Heart left ventricle (tissue), 16 donors: ENCODE measurements at regions not wholly inside any gene's neighbourhood (a gene's known extent, or its start where the extent isn't known, plus 50 kb on each side); places are given as distances from the start of the nearest gene placed in this dataset.
"Not testable (repeated sequence)": the region's sequence is repeated elsewhere in the genome, so short reads cannot be mapped to it uniquely, and the experiment has no call there.

Experiments used
- ATAC-seq, 4 donors: fragments of 200-7000 bp; cut with Tn5 transposase; one replicate each; pipeline ENCODE4 v1.9.1; 2020 to 2022; ENCODE audit warnings: moderate library complexity in 4 of 4, mild to moderate bottlenecking in 3 of 4, moderate number of reproducible peaks in 1 of 4
- DNase-seq, 5 donors: peaks; one replicate each; pipeline ENCODE4 v3.0.0-alpha.2; 2020
- H3K27ac ChIP-seq, 12 donors: fragments of 200-600 bp; sonication (generic) in 4 of 12; one replicate each; pipeline versions ENCODE4 v1.5.0 to v1.8.0; 2016 to 2022; ENCODE audit warnings: mild to moderate bottlenecking in 2 of 12
- H3K27me3 ChIP-seq, 9 donors: fragments of 200-600 bp; sonication (generic) in 2 of 9; one replicate each; pipeline versions ENCODE4 v1.5.1 to v1.8.0; 2016 to 2022; ENCODE audit warnings: mild to moderate bottlenecking in 3 of 9
- H3K36me3 ChIP-seq, 9 donors: fragments of 200-600 bp; sonication (generic) in 2 of 9; one replicate each; pipeline versions ENCODE4 v1.5.0 to v1.8.0; 2018 to 2022; ENCODE audit warnings: mild to moderate bottlenecking in 2 of 9
- H3K4me1 ChIP-seq, 12 donors: fragments of 200-600 bp; sonication (generic) in 4 of 12; one replicate each; pipeline versions ENCODE4 v1.5.0 to v1.8.0; 2016 to 2022; ENCODE audit warnings: mild to moderate bottlenecking in 3 of 12
- H3K4me3 ChIP-seq, 12 donors: fragments of 200-600 bp; sonication (generic) in 4 of 12; one replicate each; pipeline versions ENCODE4 v1.5.0 to v1.8.0; 2017 to 2022; ENCODE audit warnings: mild to moderate bottlenecking in 9 of 12, moderate library complexity in 4 of 12
- H3K9me3 ChIP-seq, 12 donors: fragments of 200-600 bp; sonication (generic) in 4 of 12; one replicate each; pipeline versions ENCODE4 v1.5.0 to v1.8.0; 2016 to 2022; ENCODE audit warnings: mild to moderate bottlenecking in 1 of 12
- POLR2A ChIP-seq, 2 donors: fragments of 450-650 bp; IDR thresholded peaks; one replicate each; pipeline ENCODE4 v1.6.1; 2017; ENCODE audit warnings: antibody characterized with exemption in 2 of 2, mild to moderate bottlenecking in 2 of 2, moderate library complexity in 2 of 2
- WGBS, 4 donors: extraction: QIAGEN DNeasy Blood & Tissue Kit in 2 of 4; methylation state at CpG; one replicate each; pipeline versions ENCODE4 v1.1.5 to v1.1.7; 2013 to 2018; 5-methylcytosine and 5-hydroxymethylcytosine counted together
- intact Hi-C, 10 donors: fragments of 100-400 bp; cut with DNase I; formaldehyde crosslinking; loops; one replicate each; pipeline versions ENCODE4 v1.11.1 to v1.14.2; 2022
- TF ChIP-seq, protein P1 (sequence below), 12 donors: fragments of 200-600 bp; sonication (generic) in 4 of 12; IDR thresholded peaks; one replicate each; pipeline versions ENCODE4 v1.5.0 to v1.8.0; 2018 to 2022; ENCODE audit warnings: antibody characterized with exemption in 12 of 12, mild to moderate bottlenecking in 5 of 12
- donor health status: ischemic (EF 13 %, LVEDD 7.1; RV severe dilation, severe dysfunction).
- donor health status: healthy with polysubstance abuse.
- donor health status: DM: no; HTN: yes; CAD: no.
- donor health status: DM: no; HTN: no; CAD: no.
- donor health status: ischemic (EF 25% LVEDD 6.9; RV normal size, moderate dysfunction).
- donor health status: ischemic (EF 25% LVEDD 5.7; RV mildly dilated, moderate dysfunction).
- donor health status: healthy.
- donor health status: DM: yes; HTN: yes; CAD: no.
- donor health status: ischemic (EF 35%, LVEDD 5.7; RV mildly dilated, moderate dysfunction).
- donor health status: nonischemic (EF 11% LVEDD 7.7; RV severe dilation, severe dysfunction).
- donor health status: DM: yes; HTN: yes; CAD: no.
- donor health status: PGD.
- donor health status: ischemic (EF 29% LVEDD 5.4; RV normal size, mild dysfunction).
- donor health status: nonischemic (EF 23%, LVEDD 6.1; RV moderate dilation, normal function).

DNA sequence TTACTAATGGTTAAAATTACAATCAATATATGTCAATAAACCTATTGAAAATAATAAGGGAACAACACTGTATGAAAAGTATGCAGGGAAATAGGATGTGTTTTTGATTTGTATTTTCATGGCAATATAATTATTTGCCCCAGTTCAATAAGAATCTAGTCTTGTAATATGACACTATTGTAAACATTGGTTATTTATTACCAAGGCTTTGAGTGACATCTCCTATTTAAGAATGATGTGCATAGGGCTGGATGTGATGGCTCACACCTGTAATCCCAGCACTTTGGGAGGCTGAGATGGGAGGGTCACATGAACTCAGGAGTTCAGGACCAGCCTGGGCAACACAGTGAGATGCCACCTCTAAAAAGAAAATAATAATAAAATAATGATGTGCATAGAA is 78.6 kb upstream of the DTNBP1 start:
- no peak for TF ChIP-seq POLR2A (IDR thresholded peaks at IDR 0.05)
- TF ChIP-seq, protein P1, sequence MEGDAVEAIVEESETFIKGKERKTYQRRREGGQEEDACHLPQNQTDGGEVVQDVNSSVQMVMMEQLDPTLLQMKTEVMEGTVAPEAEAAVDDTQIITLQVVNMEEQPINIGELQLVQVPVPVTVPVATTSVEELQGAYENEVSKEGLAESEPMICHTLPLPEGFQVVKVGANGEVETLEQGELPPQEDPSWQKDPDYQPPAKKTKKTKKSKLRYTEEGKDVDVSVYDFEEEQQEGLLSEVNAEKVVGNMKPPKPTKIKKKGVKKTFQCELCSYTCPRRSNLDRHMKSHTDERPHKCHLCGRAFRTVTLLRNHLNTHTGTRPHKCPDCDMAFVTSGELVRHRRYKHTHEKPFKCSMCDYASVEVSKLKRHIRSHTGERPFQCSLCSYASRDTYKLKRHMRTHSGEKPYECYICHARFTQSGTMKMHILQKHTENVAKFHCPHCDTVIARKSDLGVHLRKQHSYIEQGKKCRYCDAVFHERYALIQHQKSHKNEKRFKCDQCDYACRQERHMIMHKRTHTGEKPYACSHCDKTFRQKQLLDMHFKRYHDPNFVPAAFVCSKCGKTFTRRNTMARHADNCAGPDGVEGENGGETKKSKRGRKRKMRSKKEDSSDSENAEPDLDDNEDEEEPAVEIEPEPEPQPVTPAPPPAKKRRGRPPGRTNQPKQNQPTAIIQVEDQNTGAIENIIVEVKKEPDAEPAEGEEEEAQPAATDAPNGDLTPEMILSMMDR (IDR thresholded peaks at IDR 0.05), result no peak
- ATAC-seq, result no peak
- intact Hi-C loops, result no loop called here
- Histone ChIP-seq H3K27ac (no peak overlapping the region), H3K4me1 (no peaks in the 10 kb centered on the region), H3K4me3 (no peak overlapping the region), H3K27me3 (no peaks in the 10 kb centered on the region), H3K36me3 (no peaks in the 10 kb centered on the region), H3K9me3 (no peaks in the 10 kb centered on the region)
- DNase-seq, result no peak

DNA sequence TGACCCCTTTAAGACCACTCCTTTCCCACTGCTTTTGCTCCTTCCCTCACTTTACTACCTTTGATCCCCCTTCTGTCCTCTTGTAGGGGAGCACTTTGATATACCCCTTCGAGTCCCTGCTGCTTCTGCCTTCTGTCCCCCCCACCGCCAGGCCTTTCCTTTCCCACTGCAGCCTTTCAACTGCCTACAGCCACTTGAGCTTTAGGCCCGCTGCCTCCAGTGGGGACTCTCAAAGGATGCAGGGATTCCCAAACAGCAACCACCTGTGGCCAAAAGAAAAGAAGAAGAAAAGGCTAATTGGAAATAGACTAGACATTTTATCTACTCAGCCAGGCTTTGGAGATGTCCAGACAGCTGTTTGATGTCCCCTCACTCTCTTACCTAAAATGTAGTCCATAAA is 77.0 kb upstream of the DTNBP1 start:
- Histone ChIP-seq H3K27ac (no peak overlapping the region), H3K27me3 (no peaks in the 10 kb centered on the region), H3K36me3 (no peaks in the 10 kb centered on the region), H3K9me3 (no peaks in the 10 kb centered on the region), H3K4me3 (no peak overlapping the region), H3K4me1 (peaks cover 0 to 6% (median 2%) of the 10 kb centered on the region in 12 donors)
- WGBS, 4 donors, result 83 to 91% (median 87%) methylated on average over 3 of the region's 3 CpGs
- no peak for ATAC-seq
- DNase-seq, result no peak
- no peak for TF ChIP-seq POLR2A (IDR thresholded peaks at IDR 0.05)
- TF ChIP-seq, protein P1 (IDR thresholded peaks at IDR 0.05), result no peak
- intact Hi-C loops, result no loop called here

DNA sequence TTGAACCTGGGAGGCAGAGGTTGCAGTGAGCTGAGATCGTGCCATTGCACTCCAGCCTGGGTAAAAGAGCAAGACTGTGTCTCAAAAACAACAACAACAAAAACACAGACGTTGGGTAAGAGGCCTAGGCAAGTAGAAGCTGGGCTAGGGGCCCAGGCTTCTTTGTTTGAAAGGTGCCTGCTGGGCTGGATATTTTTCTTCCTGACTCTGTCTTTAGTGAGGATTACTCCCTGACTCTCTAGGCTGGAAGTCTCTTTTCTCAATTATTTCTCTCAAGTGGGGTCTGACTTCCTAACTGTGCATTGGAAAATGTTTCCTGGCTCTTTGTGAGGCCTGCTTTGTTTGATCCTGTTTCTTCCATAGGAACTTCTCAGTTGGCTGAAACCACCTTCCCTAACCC is 76.5 kb upstream of the DTNBP1 start:
- H3K9me3 ChIP-seq, result no peaks in the 10 kb centered on the region
- intact Hi-C loops, result no loop called here
- TF ChIP-seq, protein P1 (IDR thresholded peaks at IDR 0.05), result no peak
- no peak for TF ChIP-seq POLR2A (IDR thresholded peaks at IDR 0.05)
- no peak overlapping the region for H3K27ac ChIP-seq
- no peak for ATAC-seq
- WGBS, 4 donors, result 68 to 74% (median 71%) methylated on average over 2 of the region's 2 CpGs
- no peak for DNase-seq
- H3K4me1 ChIP-seq, result peaks cover 0 to 6% (median 2%) of the 10 kb centered on the region in 12 donors
- H3K4me3 ChIP-seq, result no peak overlapping the region
- no peaks in the 10 kb centered on the region for H3K27me3 ChIP-seq
- H3K36me3 ChIP-seq, result no peaks in the 10 kb centered on the region

GRCh38 chr6:15738195-15738594 is 75.4 kb upstream of the DTNBP1 start:
- H3K27me3 ChIP-seq, H3K36me3 ChIP-seq, DNase-seq, H3K27ac ChIP-seq, ATAC-seq, H3K4me1 ChIP-seq, H3K9me3 ChIP-seq, H3K4me3 ChIP-seq, intact Hi-C loops: not testable (repeated sequence)
- WGBS, 4 donors, result 83 to 93% (median 86%) methylated on average over 8 of the region's 8 CpGs

GRCh38 chr6:15736297-15736696 is 73.5 kb upstream of the DTNBP1 start:
- ATAC-seq, result no peak
- DNase-seq, result no peak
- Histone ChIP-seq H3K36me3 (no peaks in the 10 kb centered on the region), H3K27me3 (no peaks in the 10 kb centered on the region), H3K27ac (no peak overlapping the region), H3K9me3 (no peaks in the 10 kb centered on the region), H3K4me1 (peaks cover 0 to 6% (median 2%) of the 10 kb centered on the region in 12 donors), H3K4me3 (no peak overlapping the region)
- intact Hi-C loops, result no loop called here
- TF ChIP-seq POLR2A (IDR thresholded peaks at IDR 0.05), result no peak
- TF ChIP-seq, protein P1 (IDR thresholded peaks at IDR 0.05), result no peak
- 86 to 89% (median 88%) methylated on average over 3 of the region's 3 CpGs for WGBS, 4 donors
